CD4-positive, alpha-beta T cell treated with Interleukin-17A for 1 hour (primary cell): ENCODE measurements at regions not wholly inside any gene's neighbourhood (a gene's known extent, or its start where the extent isn't known, plus 50 kb on each side); places are given as distances from the start of the nearest gene placed in this dataset.
"Not testable (repeated sequence)": the region's sequence is repeated elsewhere in the genome, so short reads cannot be mapped to it uniquely, and the experiment has no call there.

ENCODE experiments used
- DNase-seq: peaks from one replicate; pipeline ENCODE4 v3.0.0-alpha.2; 2020

DNA sequence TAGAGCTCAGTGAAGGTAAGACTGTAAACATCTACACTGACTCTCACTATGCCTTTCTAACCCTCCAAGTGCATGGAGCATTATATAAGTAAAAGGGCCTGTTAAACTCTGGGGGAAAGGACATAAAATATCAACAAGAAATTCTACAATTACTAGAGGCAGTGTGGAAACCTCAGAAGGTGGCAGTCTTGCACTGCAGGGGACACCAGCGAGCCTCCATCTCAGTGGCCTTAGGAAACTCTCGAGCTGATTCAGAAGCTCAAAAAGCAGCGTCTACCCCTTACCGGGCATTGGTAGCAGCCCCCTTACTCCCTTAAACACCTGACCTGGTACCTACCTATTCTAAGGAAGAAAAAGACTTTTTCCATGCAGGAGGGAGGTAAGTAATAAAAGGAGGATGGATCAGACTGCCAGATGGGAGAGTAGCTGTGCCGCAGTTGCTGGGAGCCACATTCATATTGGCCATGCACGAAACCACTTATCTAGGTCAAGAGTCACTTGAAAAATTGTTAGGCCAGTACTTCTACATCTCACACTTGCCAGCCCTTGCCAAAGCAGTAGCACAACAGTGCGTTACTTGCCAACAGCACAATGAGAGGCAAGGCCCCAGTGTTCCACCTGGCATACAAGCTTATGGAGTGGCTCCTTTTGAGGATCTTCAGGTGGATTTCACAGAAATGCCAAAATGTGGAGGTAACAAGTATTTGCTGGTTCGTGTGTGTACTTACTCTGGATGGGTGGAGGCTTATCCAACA is 258.8 kb upstream of the PRKX start:
- DNase-seq, result not testable (repeated sequence)

DNA sequence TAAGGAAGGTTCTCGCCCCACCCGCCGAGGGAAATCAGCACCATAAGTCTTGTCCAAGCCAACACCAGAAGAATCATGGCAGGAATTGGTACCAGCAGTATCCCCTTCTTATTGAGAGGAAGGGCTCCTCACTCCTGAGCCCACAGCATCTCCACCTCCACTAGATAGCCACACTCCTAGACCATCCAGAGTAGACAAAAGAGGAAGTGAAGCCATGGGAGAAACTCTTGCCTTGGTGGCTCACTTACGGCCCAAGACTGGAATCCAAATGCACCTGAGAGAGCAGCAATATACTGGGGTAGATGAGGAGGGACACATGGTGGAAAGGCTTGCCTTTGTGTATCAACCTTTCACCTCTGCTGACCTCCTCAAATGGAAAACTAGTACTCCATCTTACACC is 255.3 kb upstream of the PRKX start:
- DNase-seq, result no peak

DNA sequence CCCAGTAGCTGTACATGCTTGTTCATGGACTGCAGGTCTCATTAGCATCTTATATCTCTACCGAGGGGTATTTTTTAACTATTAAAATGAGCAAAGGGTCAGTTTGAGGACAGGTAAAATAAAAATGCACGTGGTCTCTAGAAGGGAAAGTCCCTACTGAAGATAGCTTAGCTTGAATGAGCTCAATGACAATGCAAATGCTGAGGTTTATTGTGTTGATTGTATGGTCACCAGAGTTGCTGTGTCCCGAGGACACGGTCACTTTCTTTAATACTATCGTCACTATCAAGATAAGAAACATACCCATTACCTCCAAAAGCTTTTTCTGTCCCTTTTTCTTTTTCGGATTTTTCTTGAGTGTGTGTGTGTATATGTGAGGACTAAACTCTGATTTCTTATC is 250.5 kb upstream of the PRKX start:
- DNase-seq, result no peak

DNA sequence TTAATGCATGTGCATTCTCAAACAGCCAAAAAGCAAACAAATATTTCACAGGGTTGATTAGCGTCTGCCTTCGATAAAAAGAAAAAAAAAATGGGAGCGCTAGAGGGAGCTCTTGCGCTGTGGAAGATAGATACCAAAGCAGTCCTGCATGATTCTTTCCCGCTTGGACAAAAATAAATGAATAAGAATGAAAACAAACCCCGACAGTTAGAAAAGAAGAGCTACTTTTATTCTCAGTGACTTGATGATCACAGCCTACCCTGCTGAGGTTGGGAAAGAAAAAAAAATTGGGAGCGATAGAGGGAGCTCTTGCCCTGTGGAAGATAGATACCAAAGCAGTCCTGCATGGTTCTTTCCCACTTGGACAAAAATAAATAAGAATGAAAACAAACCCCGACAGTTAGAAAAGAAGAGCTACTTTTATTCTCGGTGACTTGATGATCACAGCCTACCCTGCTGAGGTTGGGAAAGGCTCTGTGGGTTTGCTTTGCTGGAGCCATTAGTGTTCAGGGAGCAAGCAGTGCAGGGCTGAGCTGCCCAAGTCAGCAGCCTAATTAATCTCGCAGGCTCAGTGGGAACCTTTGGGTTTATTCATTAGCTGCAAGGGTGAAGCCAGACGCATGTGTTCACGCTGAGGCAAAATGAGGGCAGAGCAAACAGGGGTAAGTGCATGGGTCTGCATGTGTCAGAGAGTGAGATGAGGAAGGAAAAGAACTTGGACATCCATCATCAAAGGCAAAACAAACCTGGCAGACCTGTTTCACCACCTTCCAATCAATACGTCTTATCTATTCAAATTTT is 249.3 kb upstream of the PRKX start:
- no peak for DNase-seq

DNA sequence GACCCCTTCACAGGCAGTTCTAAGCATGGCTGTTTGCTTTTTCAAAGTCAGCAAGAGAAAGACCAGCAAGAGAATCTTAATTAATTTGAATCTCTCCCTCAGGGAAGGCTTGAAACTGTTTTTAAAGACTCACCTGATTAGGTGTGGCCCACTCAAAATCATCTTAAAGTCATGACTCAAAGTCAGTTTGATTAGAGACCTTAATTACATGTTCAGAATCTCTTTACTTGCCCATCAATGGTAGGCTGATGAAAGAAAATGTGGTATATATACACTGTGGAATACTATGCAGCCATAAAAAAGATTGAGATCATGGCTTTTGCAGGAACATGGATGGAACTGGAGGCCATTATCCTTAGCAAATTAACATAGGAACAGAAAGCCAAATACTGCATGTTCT is 247.5 kb upstream of the PRKX start:
- DNase-seq, result no peak

DNA sequence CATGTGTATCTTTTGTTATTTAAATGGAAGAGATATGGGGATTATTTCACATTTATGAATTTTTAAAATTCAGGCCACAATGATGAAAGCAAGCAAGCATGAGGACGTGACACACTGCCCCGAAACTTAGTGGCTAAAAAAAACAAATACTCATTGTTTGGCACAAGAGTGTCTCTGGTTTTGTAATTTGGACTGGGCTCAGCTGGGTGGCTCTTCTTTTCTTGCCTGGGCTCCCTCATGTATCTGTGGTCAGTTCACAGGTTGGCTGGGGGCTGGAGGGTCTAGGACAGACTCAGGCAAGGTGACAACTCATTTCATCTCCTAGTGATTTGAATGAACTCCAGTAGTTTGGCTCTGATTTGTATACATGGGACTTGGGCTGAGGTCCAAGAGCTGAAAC is 238.4 kb upstream of the PRKX start:
- DNase-seq, result no peak

DNA sequence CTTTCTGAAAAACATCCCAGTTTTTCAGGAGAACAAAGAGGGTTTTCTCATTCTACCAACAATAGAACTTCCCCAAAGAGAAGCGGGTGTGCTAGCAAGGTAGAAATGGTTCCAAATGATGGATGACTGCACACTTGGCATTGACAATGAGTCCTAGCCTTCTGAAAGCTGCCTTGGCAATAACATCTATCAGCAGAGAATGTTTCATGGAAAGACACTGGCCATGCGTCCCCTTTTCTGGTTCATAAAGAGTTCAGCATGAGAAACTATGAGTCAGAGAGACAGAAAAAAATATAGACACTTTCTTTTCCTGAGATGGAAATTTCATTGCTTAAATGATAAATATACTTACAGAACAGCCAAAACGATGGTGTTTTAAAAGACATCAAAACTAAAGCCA is 236.9 kb upstream of the PRKX start:
- DNase-seq, result no peak

DNA sequence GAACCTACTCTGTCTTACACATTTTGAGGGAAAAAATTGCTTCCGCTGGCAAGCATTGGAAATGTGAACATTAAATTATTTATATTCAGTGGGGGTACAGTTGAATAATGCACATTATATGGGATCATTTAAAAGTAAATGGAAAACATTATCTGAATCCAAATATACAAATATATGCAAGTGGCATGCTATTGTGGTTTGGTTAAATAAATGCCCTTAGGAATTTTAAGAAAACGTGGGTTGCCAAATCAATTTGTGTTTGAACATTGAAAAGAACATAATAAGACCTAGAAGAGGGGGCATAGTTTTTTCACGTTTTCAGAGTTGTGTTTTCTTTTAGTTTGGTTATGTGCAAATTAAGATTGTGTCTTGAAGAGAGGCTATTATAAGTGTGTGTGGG is 230.5 kb upstream of the PRKX start:
- DNase-seq, result no peak

DNA sequence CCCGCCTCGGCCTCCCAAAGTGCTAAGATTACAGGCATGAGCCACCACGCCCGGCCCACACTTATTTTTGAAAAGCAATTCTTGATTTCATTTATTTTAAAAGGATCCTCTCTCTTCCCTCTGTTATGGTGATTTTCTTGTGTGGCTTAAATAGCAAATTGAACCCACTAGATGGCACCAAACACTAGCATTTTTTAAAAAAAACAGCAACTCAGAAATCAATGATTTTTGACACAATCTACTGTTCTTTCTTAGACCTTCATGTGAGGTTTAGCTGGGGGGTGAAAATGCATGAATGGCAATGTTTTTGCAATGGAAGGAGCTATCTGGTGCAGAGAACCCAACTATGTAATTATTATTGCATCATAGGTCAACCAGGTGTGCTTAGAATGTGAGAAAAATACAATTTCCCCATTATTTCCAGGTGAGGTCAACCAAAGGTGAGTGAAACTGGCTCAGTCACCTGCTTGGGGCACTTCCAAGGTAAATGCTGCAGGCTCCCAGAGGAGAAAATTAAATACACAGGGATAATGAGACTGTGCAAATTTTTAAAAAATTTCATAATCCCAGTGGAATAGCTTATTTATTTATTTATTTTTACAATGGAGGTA is 226.7 kb upstream of the PRKX start:
- no peak for DNase-seq

DNA sequence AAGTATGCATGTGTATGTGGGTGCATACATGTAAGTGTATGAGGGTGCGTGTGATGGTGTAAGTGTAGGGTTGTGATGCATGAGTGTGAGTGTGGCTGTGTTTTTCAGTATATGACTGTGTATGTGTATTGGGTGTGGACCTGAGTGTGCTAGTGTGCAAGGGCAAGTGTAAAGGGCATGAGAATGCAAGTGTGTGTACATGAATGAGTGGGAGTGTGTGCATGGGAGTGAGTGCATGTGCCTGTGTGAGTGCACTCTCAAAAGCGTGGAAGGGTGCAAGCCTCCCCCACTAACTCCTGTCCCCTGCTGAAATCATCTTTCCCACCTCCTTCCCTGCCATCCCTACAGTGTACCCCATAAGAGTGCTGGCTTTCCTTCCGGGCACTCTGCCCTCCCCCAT is 225.1 kb upstream of the PRKX start:
- DNase-seq, result no peak

DNA sequence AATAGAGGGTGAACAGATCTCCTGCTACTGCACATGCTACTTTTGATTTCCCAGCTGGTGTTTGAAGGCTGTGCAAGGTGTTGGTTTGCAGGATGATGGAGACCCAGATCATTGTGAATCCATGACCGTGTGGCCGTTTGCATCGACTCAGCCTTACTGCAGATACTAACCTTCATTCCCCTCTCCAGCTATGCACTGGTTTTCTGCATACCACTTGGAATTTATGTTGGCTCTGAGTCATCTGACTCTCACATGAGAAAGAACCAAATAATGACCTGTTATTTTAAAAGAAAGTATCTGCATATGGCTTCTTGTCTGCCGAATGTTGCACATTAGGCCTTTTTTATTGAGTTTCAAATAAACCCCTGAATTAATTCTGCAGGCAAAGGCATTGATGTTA is 221.7 kb upstream of the PRKX start:
- DNase-seq, result not testable (repeated sequence)

DNA sequence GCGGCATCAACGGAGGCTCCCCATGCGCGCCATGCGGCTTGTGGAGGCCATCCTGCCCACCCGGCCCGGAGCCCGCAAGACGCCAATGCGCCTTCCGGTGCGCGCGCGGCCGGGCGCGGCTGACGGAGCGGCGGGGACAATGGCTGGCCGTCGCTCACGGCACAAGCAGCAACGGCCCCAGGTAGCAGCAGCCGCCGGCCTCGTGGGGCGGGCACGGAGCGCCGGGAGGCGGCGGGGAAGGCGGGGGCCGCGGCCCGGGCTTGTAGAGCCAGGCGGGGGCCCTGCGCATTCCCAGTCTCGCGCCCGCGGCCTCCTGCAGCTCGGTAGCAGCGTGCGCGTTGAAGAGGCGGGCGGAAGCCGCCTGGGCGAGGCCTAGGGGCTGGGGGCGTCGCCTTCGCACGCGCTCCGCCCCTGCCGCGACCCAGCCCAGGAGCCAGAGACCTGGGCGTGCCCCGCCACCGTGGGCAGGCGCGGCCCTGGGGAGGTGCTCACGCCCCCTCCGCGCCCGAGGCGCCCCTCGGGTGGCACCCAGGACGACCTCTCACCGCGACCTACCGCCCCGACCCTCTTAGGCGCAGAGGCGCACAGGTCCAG is 207.1 kb upstream of the PRKX start:
- not testable (repeated sequence) for DNase-seq

DNA sequence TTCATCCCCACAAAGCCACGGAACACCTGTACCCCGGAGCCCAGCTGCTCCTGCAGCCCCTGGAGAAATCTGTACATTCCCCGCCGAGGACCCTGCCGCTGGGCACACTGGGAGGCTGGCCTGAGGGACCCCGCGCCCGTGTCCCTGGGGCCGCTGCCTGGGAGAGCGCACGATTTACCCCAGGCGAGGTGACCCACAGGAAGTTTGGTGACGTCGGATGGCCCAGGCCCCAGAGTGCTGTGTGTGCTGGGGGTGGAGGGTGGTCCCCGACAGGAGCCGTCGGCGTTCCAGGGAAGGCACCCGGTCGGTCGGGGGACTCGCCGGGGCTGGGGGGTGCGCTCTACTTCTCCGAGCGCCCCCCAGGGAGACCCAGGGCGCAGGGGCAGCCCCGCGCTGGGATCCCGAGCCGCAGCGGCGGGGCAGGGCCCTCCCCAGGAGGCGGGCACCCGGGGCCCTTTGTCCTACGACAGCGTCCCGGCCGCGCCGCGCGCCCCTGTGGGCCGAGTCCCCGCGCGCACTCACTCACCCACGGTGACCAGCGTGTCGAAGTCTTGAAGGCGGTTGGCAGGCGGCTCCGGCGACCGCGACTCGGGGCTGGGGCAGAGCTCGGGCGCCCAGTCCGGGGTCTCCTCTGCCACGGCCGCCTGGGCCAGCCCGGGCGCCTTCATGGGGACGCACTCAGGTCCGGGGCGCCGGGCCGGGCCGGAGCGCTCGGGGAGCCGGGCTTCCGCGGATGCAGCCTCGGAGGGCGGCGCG is 206.4 kb upstream of the PRKX start:
- DNase-seq, result not testable (repeated sequence)

DNA sequence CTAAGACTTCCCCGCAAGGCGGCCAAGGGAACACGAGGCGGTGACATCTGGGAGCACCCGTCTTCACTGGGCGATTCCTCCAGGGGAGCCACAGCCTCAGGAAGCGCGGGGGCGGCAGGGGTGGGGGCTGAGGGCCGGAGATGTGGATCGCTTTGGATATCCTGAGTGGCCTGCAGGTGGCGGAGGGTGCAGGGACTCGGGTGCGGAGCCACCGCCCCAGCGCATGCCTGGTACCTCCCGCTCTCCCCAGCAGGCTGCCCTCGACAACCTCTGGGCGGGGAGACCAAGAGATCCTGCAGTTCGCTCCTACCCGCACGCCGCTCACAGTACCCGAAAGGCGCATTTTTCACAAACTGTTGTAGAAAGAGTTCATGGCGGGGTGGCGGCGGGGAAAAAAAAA is 201.4 kb upstream of the PRKX start:
- DNase-seq, result not testable (repeated sequence)

DNA sequence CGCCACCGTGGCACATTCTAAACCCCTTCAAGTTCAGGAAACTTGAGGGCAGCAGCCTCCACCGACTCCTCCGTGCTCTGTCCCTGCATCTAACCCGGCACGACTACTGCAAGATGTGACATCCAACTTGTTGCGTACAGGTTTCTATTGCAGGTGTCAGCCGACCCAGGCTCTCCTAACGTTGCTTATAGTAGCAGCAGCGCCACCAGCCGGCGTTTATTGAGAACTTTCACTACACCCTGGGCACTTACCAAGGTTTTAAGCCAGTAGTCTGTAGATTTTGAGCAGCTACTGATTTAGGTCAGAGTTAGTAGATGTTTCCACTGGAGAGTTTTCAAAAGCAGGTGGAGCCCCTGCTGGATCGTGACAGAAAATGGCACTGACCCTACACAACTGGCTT is 200.6 kb upstream of the PRKX start:
- not testable (repeated sequence) for DNase-seq

DNA sequence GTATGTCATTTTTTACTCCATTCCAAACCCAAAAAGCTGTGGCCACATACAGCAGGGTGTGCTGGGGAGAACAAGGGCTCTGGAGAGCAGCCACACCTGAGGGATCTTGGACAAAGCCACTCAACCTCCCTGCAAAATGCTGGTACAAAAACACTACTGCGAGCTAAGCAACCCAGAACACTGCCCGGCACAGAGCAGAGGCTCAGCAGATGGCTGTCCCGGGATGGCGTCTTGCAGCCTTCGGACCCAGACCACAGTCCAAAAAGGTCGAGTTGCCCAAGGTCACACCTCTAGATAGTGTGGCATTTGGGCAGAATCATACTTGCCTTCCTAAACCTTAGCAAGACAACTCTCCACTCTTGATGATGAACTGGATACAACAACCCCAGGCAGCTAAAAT is 197.6 kb upstream of the PRKX start:
- DNase-seq, result not testable (repeated sequence)

DNA sequence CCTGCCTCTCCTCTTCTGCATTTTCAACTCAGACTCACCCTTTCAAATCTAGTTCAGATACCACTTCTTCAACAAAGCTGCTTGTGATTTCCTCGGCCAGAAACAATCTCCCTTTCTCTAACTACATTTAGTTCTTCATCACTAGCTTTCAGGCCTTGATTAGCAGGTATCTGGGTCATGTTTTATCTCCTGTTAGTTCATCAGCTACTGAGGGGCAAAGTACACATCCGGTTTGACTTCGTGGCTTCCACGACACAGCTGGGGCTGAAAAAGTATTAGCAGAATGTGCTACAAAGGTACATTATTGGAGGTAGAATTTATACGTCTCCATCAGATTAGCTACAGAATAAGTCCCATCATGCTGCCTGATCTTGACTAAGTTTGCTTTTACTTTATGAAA is 197.2 kb upstream of the PRKX start:
- DNase-seq, result not testable (repeated sequence)

DNA sequence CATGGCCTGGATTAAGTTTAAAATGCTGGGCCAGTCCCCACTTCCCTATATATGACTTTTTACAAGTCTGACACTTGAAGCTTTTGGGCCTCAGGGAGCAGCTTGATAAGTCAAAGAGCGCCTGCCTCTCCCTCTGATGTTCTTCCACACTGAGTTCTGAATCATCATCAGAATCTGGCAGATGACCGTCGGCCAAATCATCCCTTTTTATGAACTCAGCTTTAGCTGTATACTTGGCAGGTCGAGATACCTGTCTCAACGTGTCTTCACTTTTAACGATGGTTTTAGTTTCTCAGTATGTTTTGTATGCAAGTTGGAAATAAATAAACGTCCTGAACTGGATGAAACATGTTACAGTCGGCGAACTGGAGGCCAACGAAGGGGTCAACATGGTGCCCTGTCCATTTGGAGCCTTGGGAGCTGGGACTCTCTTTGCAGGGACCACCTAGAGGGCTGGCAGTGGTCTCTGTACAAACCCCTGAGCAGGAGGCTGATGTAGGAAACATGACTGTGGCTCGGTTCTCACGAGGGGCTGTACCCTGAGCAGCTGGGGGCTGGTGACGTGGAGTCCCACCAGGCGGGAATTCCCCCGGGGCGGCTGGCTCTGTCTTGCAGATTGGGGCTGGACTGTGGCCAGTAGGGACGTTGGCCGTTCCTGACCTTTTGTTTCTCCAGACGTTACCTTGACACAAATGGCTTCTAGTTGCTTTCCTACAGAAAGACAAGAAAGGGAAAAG is 192.2 kb upstream of the PRKX start:
- DNase-seq, result not testable (repeated sequence)

DNA sequence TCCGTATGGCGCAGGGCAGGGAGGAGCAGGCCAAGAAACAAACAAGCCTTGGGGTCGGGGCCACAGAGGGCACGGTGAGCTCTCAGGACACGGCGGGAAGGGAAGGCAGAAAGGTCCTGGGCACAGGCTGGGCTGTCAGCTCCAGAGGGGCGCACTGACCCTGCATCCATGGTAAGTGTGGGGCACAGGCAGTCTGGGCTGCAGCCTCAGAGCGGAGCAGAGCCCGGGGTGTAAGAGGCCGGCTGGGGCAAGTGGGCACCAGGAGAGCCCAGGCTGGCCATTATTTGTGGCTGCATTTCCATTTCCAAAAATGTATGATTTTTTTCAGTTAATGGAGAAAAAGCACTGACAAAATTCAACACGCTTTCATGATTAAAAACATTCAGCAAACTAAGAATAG is 188.8 kb upstream of the PRKX start:
- DNase-seq, result not testable (repeated sequence)

DNA sequence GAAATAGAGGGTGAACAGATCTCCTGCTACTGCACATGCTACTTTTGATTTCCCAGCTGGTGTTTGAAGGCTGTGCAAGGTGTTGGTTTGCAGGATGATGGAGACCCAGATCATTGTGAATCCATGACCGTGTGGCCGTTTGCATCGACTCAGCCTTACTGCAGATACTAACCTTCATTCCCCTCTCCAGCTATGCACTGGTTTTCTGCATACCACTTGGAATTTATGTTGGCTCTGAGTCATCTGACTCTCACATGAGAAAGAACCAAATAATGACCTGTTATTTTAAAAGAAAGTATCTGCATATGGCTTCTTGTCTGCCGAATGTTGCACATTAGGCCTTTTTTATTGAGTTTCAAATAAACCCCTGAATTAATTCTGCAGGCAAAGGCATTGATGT is 183.3 kb upstream of the PRKX start:
- not testable (repeated sequence) for DNase-seq

DNA sequence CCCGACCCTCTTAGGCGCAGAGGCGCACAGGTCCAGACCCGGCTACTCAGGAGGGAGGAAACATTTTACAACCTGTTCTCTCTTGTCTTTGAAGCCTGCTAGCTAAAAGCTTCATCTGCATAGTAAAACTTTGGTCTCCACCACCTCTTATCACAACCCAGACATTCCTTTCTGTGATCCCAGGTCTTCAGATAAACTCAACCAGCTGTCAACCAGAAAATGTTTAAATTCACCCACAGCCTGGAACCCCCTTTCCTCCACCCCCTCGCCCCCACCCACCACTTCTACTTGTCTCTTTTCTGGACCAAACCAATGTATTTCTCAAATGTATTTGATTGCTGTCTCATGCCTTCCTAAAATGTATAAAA is 169.1 kb upstream of the PRKX start:
- DNase-seq, result peak; percentile 0

DNA sequence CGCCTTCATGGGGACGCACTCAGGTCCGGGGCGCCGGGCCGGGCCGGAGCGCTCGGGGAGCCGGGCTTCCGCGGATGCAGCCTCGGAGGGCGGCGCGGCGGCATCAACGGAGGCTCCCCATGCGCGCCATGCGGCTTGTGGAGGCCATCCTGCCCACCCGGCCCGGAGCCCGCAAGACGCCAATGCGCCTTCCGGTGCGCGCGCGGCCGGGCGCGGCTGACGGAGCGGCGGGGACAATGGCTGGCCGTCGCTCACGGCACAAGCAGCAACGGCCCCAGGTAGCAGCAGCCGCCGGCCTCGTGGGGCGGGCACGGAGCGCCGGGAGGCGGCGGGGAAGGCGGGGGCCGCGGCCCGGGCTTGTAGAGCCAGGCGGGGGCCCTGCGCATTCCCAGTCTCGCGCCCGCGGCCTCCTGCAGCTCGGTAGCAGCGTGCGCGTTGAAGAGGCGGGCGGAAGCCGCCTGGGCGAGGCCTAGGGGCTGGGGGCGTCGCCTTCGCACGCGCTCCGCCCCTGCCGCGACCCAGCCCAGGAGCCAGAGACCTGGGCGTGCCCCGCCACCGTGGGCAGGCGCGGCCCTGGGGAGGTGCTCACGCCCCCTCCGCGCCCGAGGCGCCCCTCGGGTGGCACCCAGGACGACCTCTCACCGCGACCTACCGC is 168.6 kb upstream of the PRKX start:
- not testable (repeated sequence) for DNase-seq
